B cell (primary cell): ENCODE measurements at regions not wholly inside any gene's neighbourhood (a gene's known extent, or its start where the extent isn't known, plus 50 kb on each side); places are given as distances from the start of the nearest gene placed in this dataset.

Experiments used
- ATAC-seq: fragments of 200-7000 bp; cut with Tn5 transposase; one replicate; pipeline ENCODE4 v1.10.0; 2021; ENCODE audit warnings: low read depth, mild to moderate bottlenecking, moderate number of reproducible peaks, moderate library complexity
- CTCF ChIA-PET: fragments of 350-600 bp; sonication (Branson Sonifier 250); formaldehyde crosslinking; loops from one replicate; lab custom pipeline; 2021; ENCODE audit warnings: antibody characterized with exemption, inconsistent platforms; lab: Charles Lee
- POLR2A ChIA-PET: fragments of 350-600 bp; sonication (Branson Sonifier 250); formaldehyde crosslinking; loops from one replicate; lab custom pipeline; 2021; ENCODE audit warnings: antibody characterized with exemption; lab: Charles Lee
- DNase-seq: peaks from one replicate; pipeline ENCODE4 v3.0.0; 2013
- H2AFZ ChIP-seq: 2 replicates; pipeline ENCODE4 v1.6.1; 2012; ENCODE audit warnings: mild to moderate bottlenecking, low read depth, low read length; ENCODE audit not compliant: insufficient read depth, poor library complexity, severe bottlenecking
- H3K27ac ChIP-seq, 2 donors: 1 replicate in 1 of 2; 2 replicates in 1 of 2; pipeline ENCODE4 v1.5.1; 2012 to 2013; ENCODE audit warnings: low read length in 2 of 2, mild to moderate bottlenecking in 2 of 2, moderate library complexity in 1 of 2
- H3K27me3 ChIP-seq, 4 experiments: fragments of 200-600 bp in 1 of 4; sonication (generic) in 1 of 4; replicated peaks in 1 of 4; 1 replicate in 2 of 4; 2 replicates in 2 of 4; pipeline versions ENCODE4 v1.6.1 to v1.7.0; 2013 to 2016; ENCODE audit warnings: low read length in 3 of 4, mild to moderate bottlenecking in 2 of 4, mixed read lengths in 1 of 4, moderate library complexity in 1 of 4; ENCODE audit not compliant: insufficient read depth in 4 of 4, control insufficient read depth in 3 of 4; ENCODE audit errors: control extremely low read depth in 1 of 4
- H3K36me3 ChIP-seq, 2 experiments: replicated peaks in 1 of 2; 1 replicate in 1 of 2; 2 replicates in 1 of 2; pipeline versions ENCODE4 v1.6.1 to v1.7.1; 2013; ENCODE audit warnings: low read length in 1 of 2; ENCODE audit not compliant: insufficient read depth in 2 of 2, control insufficient read depth in 1 of 2; ENCODE audit errors: control extremely low read depth in 1 of 2, extremely low read depth in 1 of 2
- H3K4me1 ChIP-seq, 2 donors: fragments of 200-600 bp in 1 of 2; sonication (generic) in 1 of 2; 1 replicate in 1 of 2; 2 replicates in 1 of 2; pipeline versions ENCODE4 v1.5.1 to v1.6.1; 2013 to 2017; ENCODE audit warnings: low read length in 2 of 2; ENCODE audit not compliant: control insufficient read depth in 2 of 2, insufficient read depth in 2 of 2
- H3K4me2 ChIP-seq: replicated peaks from 2 replicates; pipeline ENCODE3; 2012; ENCODE audit warnings: mild to moderate bottlenecking, low read depth, low read length; ENCODE audit not compliant: poor library complexity, severe bottlenecking
- H3K4me3 ChIP-seq, 5 experiments: fragments of 200-600 bp in 1 of 5; sonication (generic) in 1 of 5; 1 replicate in 3 of 5; 2 replicates in 2 of 5; pipeline versions ENCODE4 v1.5.1 to v1.7.0; 2011 to 2016; ENCODE audit warnings: low read length in 4 of 5, mild to moderate bottlenecking in 4 of 5, low read depth in 2 of 5, control low read depth in 1 of 5, moderate library complexity in 1 of 5; ENCODE audit not compliant: insufficient read depth in 1 of 5; ENCODE audit errors: control extremely low read depth in 1 of 5, extremely low read depth in 1 of 5
- H3K79me2 ChIP-seq: fragments of 200-600 bp; sonication (generic); one replicate; pipeline ENCODE4 v1.6.0; 2016; ENCODE audit warnings: low read length; ENCODE audit not compliant: control insufficient read depth, insufficient read depth
- H3K9ac ChIP-seq: fragments of 200-600 bp; sonication (generic); 2 replicates; pipeline ENCODE4 v1.6.1; 2017; ENCODE audit warnings: mild to moderate bottlenecking, low read length, moderate library complexity
- H3K9me3 ChIP-seq, 3 donors: one replicate each; pipeline versions ENCODE4 v1.6.1 to v1.7.1; 2013; ENCODE audit warnings: low read length in 2 of 3; ENCODE audit not compliant: control insufficient read depth in 2 of 3, insufficient read depth in 1 of 3; ENCODE audit errors: control extremely low read depth in 1 of 3
- H4K20me1 ChIP-seq: 2 replicates; pipeline ENCODE4 v1.6.0; 2012; ENCODE audit warnings: mild to moderate bottlenecking, low read length; ENCODE audit not compliant: insufficient read depth, control insufficient read depth, poor library complexity, severe bottlenecking
- H3K27ac Mint-ChIP-seq: one replicate; pipeline ENCODE4 v1.8.0; 2021; ENCODE audit warnings: mixed read lengths
- H3K27me3 Mint-ChIP-seq: one replicate; pipeline ENCODE4 v1.8.0; 2021; ENCODE audit warnings: mixed read lengths
- H3K4me1 Mint-ChIP-seq: one replicate; pipeline ENCODE4 v1.8.0; 2021; ENCODE audit warnings: mixed read lengths
- H3K4me3 Mint-ChIP-seq: one replicate; pipeline ENCODE4 v1.8.0; 2021; ENCODE audit warnings: mixed read lengths
- H3K9me3 Mint-ChIP-seq: one replicate; pipeline ENCODE4 v1.8.0; 2022; ENCODE audit warnings: mixed read lengths; ENCODE audit not compliant: insufficient read depth
- EZH2 ChIP-seq: IDR thresholded peaks from 2 replicates; pipeline ENCODE4 v1.6.1; 2012; ENCODE audit warnings: borderline replicate concordance, low read depth, mild to moderate bottlenecking, moderate library complexity, low read length; ENCODE audit not compliant: insufficient read depth, poor library complexity, severe bottlenecking
- WGBS: methylation state at CpG from one replicate; pipeline ENCODE4 v1.1.5; 2013; ENCODE audit warnings: missing lambda C conversion rate; ENCODE audit not compliant: insufficient coverage; 5-methylcytosine and 5-hydroxymethylcytosine counted together
- intact Hi-C: fragments of 100-400 bp; cut with micrococcal nuclease; formaldehyde crosslinking; loops from one replicate; pipeline ENCODE4 v1.10.0; 2022
- TF ChIP-seq, protein P1 (sequence below): fragments of 200-600 bp; IDR thresholded peaks from one replicate; pipeline ENCODE4 v1.8.0; 2022; ENCODE audit warnings: antibody characterized with exemption, mild to moderate bottlenecking

DNA sequence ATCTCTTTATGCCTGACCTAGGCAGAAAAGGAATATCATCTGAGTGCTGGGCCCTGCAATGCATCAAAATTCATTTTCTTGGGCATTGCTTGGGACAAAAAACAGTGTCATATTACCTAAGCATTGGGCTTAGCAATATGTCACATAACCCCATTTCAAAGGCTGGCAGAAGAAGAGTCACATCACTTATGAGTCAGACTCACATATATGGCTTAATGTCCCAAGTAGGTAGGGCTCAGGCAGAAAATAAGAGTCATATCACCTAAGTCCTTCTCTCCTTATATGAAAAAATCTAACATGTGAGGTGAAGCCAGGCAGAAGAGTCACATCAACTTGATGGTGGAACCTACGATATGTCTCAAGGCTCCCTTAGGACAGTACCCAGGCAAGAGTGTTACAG lies 967.2 kb upstream of the AMELY start:
- intact Hi-C loops: no loop called here
- no peaks in the 10 kb centered on the region for H3K4me1 Mint-ChIP-seq
- Histone ChIP-seq H3K9ac (no peak overlapping the region), H3K4me2 (no peak overlapping the region), H4K20me1 (no peaks in the 10 kb centered on the region), H3K4me1 (no peaks in the 10 kb centered on the region), H3K4me3 (no peak overlapping the region), H3K27ac (no peak overlapping the region), H2AFZ (no peak overlapping the region), H3K79me2 (no peaks in the 10 kb centered on the region), H3K27me3 (no peaks in the 10 kb centered on the region), H3K9me3 (no peaks in the 10 kb centered on the region), H3K36me3 (no peaks in the 10 kb centered on the region)
- DNase-seq (no peak), ATAC-seq (no peak)
- H3K27ac Mint-ChIP-seq: no peak overlapping the region
- POLR2A ChIA-PET: no interaction called here
- no peaks in the 10 kb centered on the region for H3K27me3 Mint-ChIP-seq
- H3K4me3 Mint-ChIP-seq: no peak overlapping the region
- no peak for TF ChIP-seq EZH2
- TF ChIP-seq, protein P1, sequence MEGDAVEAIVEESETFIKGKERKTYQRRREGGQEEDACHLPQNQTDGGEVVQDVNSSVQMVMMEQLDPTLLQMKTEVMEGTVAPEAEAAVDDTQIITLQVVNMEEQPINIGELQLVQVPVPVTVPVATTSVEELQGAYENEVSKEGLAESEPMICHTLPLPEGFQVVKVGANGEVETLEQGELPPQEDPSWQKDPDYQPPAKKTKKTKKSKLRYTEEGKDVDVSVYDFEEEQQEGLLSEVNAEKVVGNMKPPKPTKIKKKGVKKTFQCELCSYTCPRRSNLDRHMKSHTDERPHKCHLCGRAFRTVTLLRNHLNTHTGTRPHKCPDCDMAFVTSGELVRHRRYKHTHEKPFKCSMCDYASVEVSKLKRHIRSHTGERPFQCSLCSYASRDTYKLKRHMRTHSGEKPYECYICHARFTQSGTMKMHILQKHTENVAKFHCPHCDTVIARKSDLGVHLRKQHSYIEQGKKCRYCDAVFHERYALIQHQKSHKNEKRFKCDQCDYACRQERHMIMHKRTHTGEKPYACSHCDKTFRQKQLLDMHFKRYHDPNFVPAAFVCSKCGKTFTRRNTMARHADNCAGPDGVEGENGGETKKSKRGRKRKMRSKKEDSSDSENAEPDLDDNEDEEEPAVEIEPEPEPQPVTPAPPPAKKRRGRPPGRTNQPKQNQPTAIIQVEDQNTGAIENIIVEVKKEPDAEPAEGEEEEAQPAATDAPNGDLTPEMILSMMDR: no peak
- CTCF ChIA-PET: no interaction called here
- WGBS: no CpG with 5 or more reads among the region's 1 CpG
- no peaks in the 10 kb centered on the region for H3K9me3 Mint-ChIP-seq

DNA sequence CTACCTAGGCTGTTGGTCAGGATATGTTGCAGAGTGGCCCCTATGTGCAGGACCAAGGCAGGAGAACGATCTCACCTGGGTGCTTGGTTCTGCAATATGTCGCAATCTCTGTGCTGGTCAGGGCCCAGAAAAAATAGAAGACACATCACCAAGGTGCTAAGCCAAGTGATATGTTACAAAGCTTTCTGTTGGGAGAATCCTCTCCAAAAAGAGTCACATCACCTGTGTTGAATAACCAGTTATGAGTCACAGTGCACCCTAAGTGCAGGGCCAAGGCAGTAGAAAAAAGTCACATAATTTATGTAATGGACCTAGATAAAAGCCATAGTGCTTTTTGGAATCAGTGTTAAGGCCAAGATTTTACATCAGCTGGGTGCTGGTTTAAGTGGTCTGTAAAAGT lies 965.9 kb upstream of the AMELY start:
- ChIA-PET CTCF (no interaction called here), POLR2A (no interaction called here)
- 88% methylated on average over 2 of the region's 2 CpGs for WGBS
- H3K27ac ChIP-seq: no peak overlapping the region
- intact Hi-C loops: no loop called here
- no peaks in the 10 kb centered on the region for H3K4me1 Mint-ChIP-seq
- no peak overlapping the region for H3K27ac Mint-ChIP-seq
- no peaks in the 10 kb centered on the region for H3K27me3 ChIP-seq
- no peak overlapping the region for H3K4me3 ChIP-seq
- no peaks in the 10 kb centered on the region for H4K20me1 ChIP-seq
- H3K9ac ChIP-seq: no peak overlapping the region
- H3K9me3 Mint-ChIP-seq: no peaks in the 10 kb centered on the region
- no peaks in the 10 kb centered on the region for H3K9me3 ChIP-seq
- no peaks in the 10 kb centered on the region for H3K4me1 ChIP-seq
- ATAC-seq (no peak), DNase-seq (no peak)
- no peaks in the 10 kb centered on the region for H3K27me3 Mint-ChIP-seq
- no peaks in the 10 kb centered on the region for H3K36me3 ChIP-seq
- H3K79me2 ChIP-seq: no peaks in the 10 kb centered on the region
- no peak overlapping the region for H2AFZ ChIP-seq
- TF ChIP-seq, protein P1: no peak
- TF ChIP-seq EZH2: no peak
- H3K4me2 ChIP-seq: no peak overlapping the region
- no peak overlapping the region for H3K4me3 Mint-ChIP-seq
